ENCODE measurements at regions not wholly inside any gene's neighbourhood (a gene's known extent, or its start where the extent isn't known, plus 50 kb on each side); places are given as distances from the start of the nearest gene placed in this dataset.

GRCh38 chr12:33593753-33594152 lies 154.1 kb upstream of the SYT10 start:
- Histone ChIP-seq H3K27me3 (no peaks in the 10 kb centered on the region), H3K36me3 (no peaks in the 10 kb centered on the region), H3K4me1 (peaks cover 0 to 1% (median 0%) of the 10 kb centered on the region in 12 donors), H3K9me3 (no peaks in the 10 kb centered on the region), H3K27ac (no peak overlapping the region), H3K4me3 (no peak overlapping the region)
- TF ChIP-seq POLR2A (IDR thresholded peaks at IDR 0.05) = no peak
- TF ChIP-seq CTCF (IDR thresholded peaks at IDR 0.05) = no peak
- no peak for ATAC-seq
- intact Hi-C loops (cut with DNase I) = no loop called here
- WGBS, 4 donors = 60 to 70% (median 67%) methylated on average over 1 of the region's 1 CpG
- DNase-seq = no peak

GRCh38 chr12:33596061-33596460 lies 156.4 kb upstream of the SYT10 start:
- Histone ChIP-seq H3K4me1 (no peaks in the 10 kb centered on the region), H3K27me3 (no peaks in the 10 kb centered on the region), H3K4me3 (no peak overlapping the region), H3K9me3 (no peaks in the 10 kb centered on the region), H3K27ac (no peak overlapping the region), H3K36me3 (no peaks in the 10 kb centered on the region)
- ATAC-seq (no peak), DNase-seq (no peak)
- intact Hi-C loops (cut with DNase I) = no loop called here
- TF ChIP-seq POLR2A (IDR thresholded peaks at IDR 0.05) = no peak
- TF ChIP-seq CTCF (IDR thresholded peaks at IDR 0.05) = no peak
- WGBS, 4 donors = 37 to 44% (median 40%) methylated on average over 1 of the region's 1 CpG

GRCh38 chr12:33596814-33597213 lies 157.2 kb upstream of the SYT10 start:
- H3K27ac ChIP-seq = no peak overlapping the region
- no peak overlapping the region for H3K4me3 ChIP-seq
- TF ChIP-seq CTCF (IDR thresholded peaks at IDR 0.05) (no peak), POLR2A (IDR thresholded peaks at IDR 0.05) (no peak)
- no peaks in the 10 kb centered on the region for H3K36me3 ChIP-seq
- no peak for ATAC-seq
- 39 to 58% (median 47%) methylated on average over 5 of the region's 5 CpGs for WGBS, 4 donors
- no peaks in the 10 kb centered on the region for H3K27me3 ChIP-seq
- no peaks in the 10 kb centered on the region for H3K9me3 ChIP-seq
- intact Hi-C loops (cut with DNase I) = no loop called here
- H3K4me1 ChIP-seq = no peaks in the 10 kb centered on the region
- no peak for DNase-seq

- H3K27me3 ChIP-seq = peaks cover 0 to 5% (median 0%) of the 10 kb centered on the region in 9 donors
- ATAC-seq (no peak), DNase-seq (no peak)
- H3K27ac ChIP-seq = no peak overlapping the region
- TF ChIP-seq POLR2A (IDR thresholded peaks at IDR 0.05) (no peak), CTCF (IDR thresholded peaks at IDR 0.05) (no peak)
- no peaks in the 10 kb centered on the region for H3K9me3 ChIP-seq
- H3K36me3 ChIP-seq = no peaks in the 10 kb centered on the region
- intact Hi-C loops (cut with DNase I) = no loop called here
- 10 to 34% (median 21%) methylated on average over 1 of the region's 1 CpG for WGBS, 4 donors
- H3K4me3 ChIP-seq = no peak overlapping the region
- no peaks in the 10 kb centered on the region for H3K4me1 ChIP-seq
These were observed 162.9 kb upstream of the SYT10 start for GRCh38 chr12:33602515-33602914.

Data from heart left ventricle (tissue), 16 donors.